ENCODE measurements at regions not wholly inside any gene's neighbourhood (a gene's known extent, or its start where the extent isn't known, plus 50 kb on each side); places are given as distances from the start of the nearest gene placed in this dataset.

GRCh38 chr15:98263787-98264186, 303.3 kb downstream of the ARRDC4 start:
- H3K27ac ChIP-seq (ENCODE audit: low read depth, low read length): no peak overlapping the region
- H3K27me3 ChIP-seq (ENCODE audit: low read length): no peaks in the 10 kb centered on the region
- H3K4me2 ChIP-seq (ENCODE audit: low read depth, low read length, poor library complexity, severe bottlenecking): no peak overlapping the region
- no peak overlapping the region for H3K9ac ChIP-seq (ENCODE audit: low read length)
- peaks cover 2% of the 10 kb centered on the region; the same call in 1 of the 2 replicates for H3K9me3 ChIP-seq (ENCODE audit: insufficient read depth, low read length)
- H3K36me3 ChIP-seq (ENCODE audit: low read length): no peaks in the 10 kb centered on the region
- TF ChIP-seq CTCF (IDR thresholded peaks at IDR 0.05; ENCODE audit: insufficient read depth, low read length, poor library complexity, severe bottlenecking): no peak
- no peak for TF ChIP-seq EZH2phosphoT487 (conservative IDR thresholded peaks at IDR 0.05; ENCODE audit: low read length)
- H3K4me3 ChIP-seq (ENCODE audit: insufficient read depth, low read length, poor library complexity, severe bottlenecking): no peak overlapping the region
- no peaks in the 10 kb centered on the region for H3K9me2 ChIP-seq (replicated peaks; ENCODE audit: insufficient read depth, low read length)
- no peak overlapping the region for H2AFZ ChIP-seq (ENCODE audit: low read depth, low read length, severe bottlenecking)
- no peaks in the 10 kb centered on the region for H3K79me2 ChIP-seq (ENCODE audit: insufficient read depth, low read length)
- H4K20me1 ChIP-seq (ENCODE audit: low read depth, low read length): no peaks in the 10 kb centered on the region
- no peaks in the 10 kb centered on the region for H3F3A ChIP-seq (ENCODE audit: insufficient read depth)

GRCh38 chr15:98266295-98266694, 305.8 kb downstream of the ARRDC4 start:
- H3K9me2 ChIP-seq (replicated peaks; ENCODE audit: insufficient read depth, low read length): no peaks in the 10 kb centered on the region
- no peaks in the 10 kb centered on the region for H3K36me3 ChIP-seq (ENCODE audit: low read length)
- TF ChIP-seq EZH2phosphoT487 (conservative IDR thresholded peaks at IDR 0.05; ENCODE audit: low read length) (no peak), CTCF (IDR thresholded peaks at IDR 0.05; ENCODE audit: insufficient read depth, low read length, poor library complexity, severe bottlenecking) (no peak)
- H3K27ac ChIP-seq (ENCODE audit: low read depth, low read length): no peak overlapping the region
- H3K79me2 ChIP-seq (ENCODE audit: insufficient read depth, low read length): no peaks in the 10 kb centered on the region
- H3K4me2 ChIP-seq (ENCODE audit: low read depth, low read length, poor library complexity, severe bottlenecking): no peak overlapping the region
- no peak overlapping the region for H3K9ac ChIP-seq (ENCODE audit: low read length)
- no peaks in the 10 kb centered on the region for H3K9me3 ChIP-seq (ENCODE audit: insufficient read depth, low read length)
- no peaks in the 10 kb centered on the region for H3F3A ChIP-seq (ENCODE audit: insufficient read depth)
- H4K20me1 ChIP-seq (ENCODE audit: low read depth, low read length): no peaks in the 10 kb centered on the region
- H2AFZ ChIP-seq (ENCODE audit: low read depth, low read length, severe bottlenecking): no peak overlapping the region
- no peak overlapping the region for H3K4me3 ChIP-seq (ENCODE audit: insufficient read depth, low read length, poor library complexity, severe bottlenecking)
- no peaks in the 10 kb centered on the region for H3K27me3 ChIP-seq (ENCODE audit: low read length)

GRCh38 chr15:98268163-98268562, 307.7 kb downstream of the ARRDC4 start:
- Histone ChIP-seq H2AFZ (ENCODE audit: low read depth, low read length, severe bottlenecking) (no peak overlapping the region), H3K9me3 (ENCODE audit: insufficient read depth, low read length) (no peaks in the 10 kb centered on the region), H3K9me2 (replicated peaks; ENCODE audit: insufficient read depth, low read length) (no peaks in the 10 kb centered on the region), H3K9ac (ENCODE audit: low read length) (no peak overlapping the region), H3K36me3 (ENCODE audit: low read length) (no peaks in the 10 kb centered on the region), H4K20me1 (ENCODE audit: low read depth, low read length) (no peaks in the 10 kb centered on the region), H3K4me2 (ENCODE audit: low read depth, low read length, poor library complexity, severe bottlenecking) (no peak overlapping the region), H3K79me2 (ENCODE audit: insufficient read depth, low read length) (no peaks in the 10 kb centered on the region), H3F3A (ENCODE audit: insufficient read depth) (no peaks in the 10 kb centered on the region), H3K4me3 (ENCODE audit: insufficient read depth, low read length, poor library complexity, severe bottlenecking) (no peak overlapping the region), H3K27ac (ENCODE audit: low read depth, low read length) (no peak overlapping the region), H3K27me3 (ENCODE audit: low read length) (no peaks in the 10 kb centered on the region)
- TF ChIP-seq EZH2phosphoT487 (conservative IDR thresholded peaks at IDR 0.05; ENCODE audit: low read length) (no peak), CTCF (IDR thresholded peaks at IDR 0.05; ENCODE audit: insufficient read depth, low read length, poor library complexity, severe bottlenecking) (no peak)
